GM19239 (cell line): ENCODE measurements at regions not wholly inside any gene's neighbourhood (a gene's known extent, or its start where the extent isn't known, plus 50 kb on each side); places are given as distances from the start of the nearest gene placed in this dataset.

Experiments
- DNase-seq: peaks from one replicate; pipeline ENCODE4 v3.0.0; 2011; ENCODE audit warnings: low spot score; ENCODE audit not compliant: insufficient read length
- FAIRE-seq: peaks from 2 replicates; lab custom pipeline; 2011; peaks lifted over from hg19 to GRCh38; lab: Jason Lieb, UNC

DNA sequence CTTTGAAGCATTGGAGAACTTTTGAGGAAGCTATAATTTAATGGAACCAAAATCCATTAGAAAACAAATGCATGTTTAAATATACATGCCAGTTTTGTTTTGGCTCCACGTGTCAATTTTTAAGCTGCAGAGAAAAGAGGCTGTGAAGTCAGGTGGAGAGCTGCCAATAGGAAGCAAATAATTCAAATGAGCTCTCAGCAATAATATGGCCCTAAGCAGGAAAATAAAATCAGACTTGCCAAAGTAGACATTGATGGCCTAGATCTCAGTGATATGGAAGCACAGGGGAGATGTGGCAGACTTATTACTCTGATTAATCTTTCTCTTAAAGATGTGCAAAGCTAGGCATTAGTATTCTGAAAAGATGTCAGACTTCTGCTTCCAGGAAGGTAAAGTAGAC, 769.8 kb upstream of the NDST4 start:
- no peak for DNase-seq
- FAIRE-seq, result no peak

DNA sequence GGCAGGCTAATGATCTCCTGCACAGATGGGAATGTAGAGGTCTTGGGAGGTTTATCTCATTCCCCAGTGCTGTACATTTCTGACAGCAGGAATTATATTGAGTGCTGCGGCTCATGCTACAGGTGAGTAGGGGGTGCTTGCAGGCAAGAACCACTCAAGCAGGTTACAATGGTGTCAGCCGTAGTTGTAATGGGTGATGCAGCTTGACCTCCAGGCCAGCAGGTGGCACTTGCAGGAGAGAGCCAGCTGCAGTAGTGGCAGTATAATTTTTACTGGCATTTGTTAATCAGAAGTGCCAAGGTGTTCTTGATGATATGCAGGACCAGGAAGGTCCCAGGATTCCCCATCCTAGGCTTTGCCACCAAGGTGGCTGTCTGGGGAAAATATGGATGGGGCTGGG, 759.6 kb upstream of the NDST4 start:
- DNase-seq (no peak), FAIRE-seq (no peak)

- DNase-seq (no peak), FAIRE-seq (no peak)
Measured at GRCh38 chr4:115871596-115871995, 758.2 kb upstream of the NDST4 start.

- DNase-seq (no peak), FAIRE-seq (no peak)
Measured at GRCh38 chr4:115866364-115866896, 753.0 kb upstream of the NDST4 start.

DNA sequence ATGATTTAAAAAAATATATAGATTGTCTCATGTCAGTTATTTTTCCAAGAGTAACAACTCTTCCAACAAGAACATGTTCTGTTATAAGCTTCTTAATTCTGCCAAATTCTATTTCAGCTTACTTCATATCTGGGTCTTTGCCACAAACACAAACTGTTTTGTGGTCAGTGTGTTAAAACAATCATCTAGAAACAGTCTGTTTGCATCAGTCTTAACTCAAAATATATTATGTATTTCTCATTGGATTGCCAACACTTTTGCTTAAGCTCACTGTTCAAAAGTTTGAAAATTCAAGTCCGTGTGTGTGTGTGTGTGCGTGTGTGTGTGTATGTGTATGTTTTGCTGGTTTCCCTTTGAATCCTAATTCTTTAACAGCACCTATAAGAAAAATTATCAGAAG, 752.3 kb upstream of the NDST4 start:
- FAIRE-seq, result no peak
- no peak for DNase-seq

- DNase-seq, result no peak
- FAIRE-seq, result no peak
Measured at GRCh38 chr4:115852767-115853091, 739.3 kb upstream of the NDST4 start.

GRCh38 chr4:115851918-115852766, 738.7 kb upstream of the NDST4 start:
- peak; percentile 5 for DNase-seq
- peak; percentile 39 for FAIRE-seq

DNA sequence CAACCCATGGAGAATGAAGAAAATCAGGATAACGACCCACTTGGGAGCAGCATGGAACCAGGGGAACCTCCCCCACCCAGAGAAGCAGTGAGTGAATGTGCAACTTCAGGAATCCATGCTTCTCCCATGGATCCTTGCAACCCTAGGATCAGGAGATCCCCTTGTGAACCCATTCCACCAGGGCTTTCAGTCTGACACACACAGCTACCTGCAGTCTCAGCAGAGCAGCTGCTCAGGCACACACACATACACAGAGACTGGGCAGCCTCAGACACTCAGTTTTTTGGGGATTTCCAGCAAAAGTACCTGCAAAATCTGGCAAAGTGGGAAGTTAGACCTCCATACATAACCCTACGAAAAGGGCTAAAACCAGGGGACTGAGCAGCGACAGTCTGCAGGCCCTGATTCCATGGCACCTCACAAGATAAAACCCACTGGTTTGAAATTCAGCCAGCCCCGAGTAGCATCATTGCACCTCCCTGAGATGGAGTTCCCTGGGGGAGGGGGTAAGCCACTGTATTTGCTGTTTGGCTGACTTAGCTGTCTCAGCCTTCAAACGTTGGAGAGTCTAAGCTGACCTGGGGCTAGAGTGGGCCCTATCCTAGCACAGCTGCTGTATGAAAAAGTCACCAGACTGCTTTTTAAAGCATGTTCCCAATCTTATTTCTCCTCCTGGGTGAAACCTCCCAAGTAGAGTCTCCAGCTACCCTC, 737.5 kb upstream of the NDST4 start:
- no peak for FAIRE-seq
- no peak for DNase-seq

DNA sequence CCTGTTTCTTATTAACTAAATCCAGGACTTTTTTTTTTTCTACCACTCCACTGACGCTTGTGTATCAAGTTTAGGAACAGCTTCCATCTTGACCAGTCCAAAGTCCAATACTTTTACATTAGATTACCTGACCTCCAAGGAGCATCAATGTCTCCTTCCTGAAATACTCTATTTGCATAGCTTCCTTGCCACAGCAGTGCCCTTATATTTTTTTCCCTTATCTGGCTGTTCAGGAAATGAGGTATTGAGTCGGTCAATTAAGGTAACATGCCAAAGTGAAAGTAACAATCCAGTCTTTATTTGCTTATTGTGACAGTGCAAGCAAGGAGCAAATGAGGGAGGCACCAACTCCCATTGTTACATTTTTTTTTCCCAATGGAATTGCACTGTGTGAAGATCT, 730.8 kb upstream of the NDST4 start:
- DNase-seq (no peak), FAIRE-seq (no peak)

- DNase-seq (no peak), FAIRE-seq (no peak)
Measured at GRCh38 chr4:115841871-115842270, 728.5 kb upstream of the NDST4 start.

DNA sequence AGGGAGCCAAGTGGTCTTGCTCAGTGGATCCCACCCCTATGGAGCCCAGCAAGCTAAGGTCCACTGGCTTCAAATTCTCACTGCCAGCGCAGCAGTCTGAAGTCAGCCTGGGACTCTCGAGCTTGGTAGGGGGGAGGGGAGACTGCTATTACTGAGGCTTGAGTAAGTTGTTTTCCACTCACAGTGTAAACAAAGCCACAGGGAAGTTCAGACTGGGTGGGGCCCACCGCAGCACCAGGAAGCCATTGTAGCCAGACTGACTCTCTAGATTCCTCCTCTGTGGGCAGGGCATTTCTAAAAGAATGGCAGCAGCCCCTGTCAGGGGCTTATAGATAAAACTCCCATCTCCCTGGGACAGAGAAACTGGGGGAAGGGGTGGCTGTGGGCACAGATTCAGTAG, 721.0 kb upstream of the NDST4 start:
- no peak for DNase-seq
- no peak for FAIRE-seq

DNA sequence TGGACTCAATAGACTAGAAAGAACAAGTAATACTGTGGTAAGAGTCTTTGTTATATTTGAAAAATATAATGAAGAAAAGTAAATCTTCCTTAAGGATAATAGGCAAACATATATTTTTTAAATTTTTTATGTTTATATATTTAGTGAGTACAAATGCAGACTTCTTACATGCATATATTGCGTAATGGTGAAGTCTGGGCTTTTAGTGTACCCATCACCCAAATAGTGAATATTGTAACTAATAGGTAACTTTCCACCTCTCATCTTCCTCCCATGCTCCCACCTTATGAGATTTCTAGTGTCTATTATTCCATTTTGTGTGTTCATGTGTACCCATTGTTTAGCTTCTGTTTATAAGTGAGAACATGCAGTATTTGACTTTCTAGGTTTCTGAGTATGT, 711.2 kb upstream of the NDST4 start:
- DNase-seq, result no peak
- FAIRE-seq, result no peak

GRCh38 chr4:115803825-115804224, 690.4 kb upstream of the NDST4 start:
- DNase-seq (no peak), FAIRE-seq (no peak)

- FAIRE-seq, result no peak
- no peak for DNase-seq
Measured at GRCh38 chr4:115790812-115791211, 677.4 kb upstream of the NDST4 start.

DNA sequence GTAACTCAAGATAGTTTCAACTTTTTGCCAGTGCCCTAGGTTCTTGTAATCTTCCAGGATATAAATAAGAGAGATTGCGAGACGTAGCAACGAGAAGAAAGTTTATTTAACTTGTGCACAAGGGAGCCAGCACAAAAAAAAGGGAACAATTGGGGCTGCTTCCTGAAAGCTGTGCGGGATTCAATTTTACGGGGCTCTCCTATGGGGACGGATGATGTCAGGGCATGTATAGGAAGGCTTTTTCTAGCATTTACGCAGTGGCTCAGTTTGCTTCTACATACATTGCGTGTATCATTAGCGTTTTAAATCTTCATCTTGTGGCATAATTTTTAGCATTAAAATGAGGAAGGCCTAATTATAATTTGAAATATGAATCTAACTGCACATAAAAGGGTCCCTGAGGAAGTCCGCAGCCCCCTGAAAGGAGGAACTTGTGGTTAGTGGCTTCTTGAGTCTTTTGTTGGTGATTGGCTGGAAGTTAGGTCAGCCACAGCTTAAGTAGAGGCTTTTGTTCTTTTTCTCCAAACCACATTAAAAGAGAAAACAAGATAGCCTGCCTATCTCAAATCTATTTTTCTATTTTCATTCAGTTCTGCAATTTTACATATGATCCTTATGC, 668.2 kb upstream of the NDST4 start:
- DNase-seq (no peak), FAIRE-seq (no peak)

DNA sequence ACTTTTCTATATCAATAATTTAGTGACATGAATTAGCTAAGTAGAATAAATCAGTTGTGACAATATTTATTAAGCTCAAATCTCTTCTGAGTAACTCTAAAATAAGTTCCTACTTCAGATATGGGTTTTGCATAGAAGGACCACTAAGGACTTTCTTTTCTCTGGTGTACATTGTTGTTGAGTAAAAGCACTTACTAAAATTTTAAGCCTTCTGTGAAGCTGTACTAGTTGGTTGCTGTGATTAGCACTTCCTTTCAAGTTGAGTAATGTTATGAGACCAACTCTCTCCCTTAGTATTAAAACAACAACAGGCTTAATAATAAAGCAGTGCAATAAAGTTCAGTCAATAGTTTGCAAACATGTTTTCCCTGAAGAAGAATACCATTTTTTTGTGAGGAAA, 667.4 kb upstream of the NDST4 start:
- FAIRE-seq (no peak), DNase-seq (no peak)

- DNase-seq, result no peak
- no peak for FAIRE-seq
Measured at GRCh38 chr4:115780268-115780667, 666.8 kb upstream of the NDST4 start.

- no peak for FAIRE-seq
- no peak for DNase-seq
Measured at GRCh38 chr4:115770046-115770543, 656.7 kb upstream of the NDST4 start.

DNA sequence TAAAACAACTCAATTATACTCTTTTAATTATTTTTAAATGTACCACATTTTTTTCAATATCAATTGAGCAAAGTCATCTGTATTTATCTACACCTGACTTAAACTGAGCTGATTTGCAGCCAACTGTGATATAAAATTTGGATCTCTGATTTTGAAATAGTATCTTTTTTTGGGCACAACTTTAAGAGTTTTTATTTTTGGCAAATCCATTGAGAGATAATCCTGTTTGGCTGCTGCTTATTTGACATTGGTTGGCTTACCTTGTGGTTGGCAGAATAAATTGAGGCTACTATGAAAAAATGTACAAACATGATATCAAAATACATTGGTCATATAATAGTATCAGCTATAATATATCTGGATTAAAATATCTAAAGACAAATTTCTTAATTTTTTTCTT, 656.0 kb upstream of the NDST4 start:
- DNase-seq (no peak), FAIRE-seq (no peak)

DNA sequence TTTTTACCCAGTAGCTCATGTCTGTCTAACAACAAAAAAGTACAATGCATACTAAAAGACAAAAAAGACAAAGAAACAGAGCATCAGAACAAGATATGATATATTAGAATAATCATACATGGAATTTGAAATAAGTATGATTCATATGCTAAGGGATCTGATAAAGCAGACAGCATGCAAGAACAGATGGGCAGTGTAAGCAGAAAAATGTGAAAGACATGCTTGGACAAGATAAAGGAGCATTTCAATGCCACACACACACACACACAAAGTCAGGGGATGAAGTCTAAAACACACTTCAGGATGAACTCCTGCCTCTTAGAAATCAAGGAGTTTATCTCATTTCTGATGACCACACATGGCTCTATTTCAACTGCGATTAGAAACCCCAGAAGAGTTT, 649.6 kb upstream of the NDST4 start:
- DNase-seq, result no peak
- FAIRE-seq, result no peak

GRCh38 chr4:115759231-115759630, 645.8 kb upstream of the NDST4 start:
- FAIRE-seq (no peak), DNase-seq (no peak)
